GM18520 (cell line): ENCODE measurements at regions not wholly inside any gene's neighbourhood (a gene's known extent, or its start where the extent isn't known, plus 50 kb on each side); places are given as distances from the start of the nearest gene placed in this dataset.

Experiments used
- ATAC-seq: cut with Tn5 transposase; IDR thresholded peaks from one replicate; pipeline ENCODE4 v1.9.1; 2021; ENCODE audit not compliant: unreplicated experiment

- no peak for ATAC-seq
Observed at GRCh38 chr5:74918232-74918669, 52.1 kb upstream of the FAM169A start.

GRCh38 chr5:74916831-74917710 is 50.9 kb upstream of the FAM169A start:
- no peak for ATAC-seq
